Vagina (tissue), 2 donors: ENCODE measurements at regions not wholly inside any gene's neighbourhood (a gene's known extent, or its start where the extent isn't known, plus 50 kb on each side); places are given as distances from the start of the nearest gene placed in this dataset.
"Not testable (repeated sequence)": the region's sequence is repeated elsewhere in the genome, so short reads cannot be mapped to it uniquely, and the experiment has no call there.

Experiments used
- DNase-seq, 2 donors: peaks; one replicate each; pipeline ENCODE4 v3.0.0-alpha.2; 2017; ENCODE audit errors: extremely low spot score in 2 of 2
- H3K27ac ChIP-seq: fragments of 200-600 bp; sonication (generic); one replicate; pipeline ENCODE4 v1.5.1; 2019
- H3K27me3 ChIP-seq: fragments of 200-600 bp; sonication (generic); one replicate; pipeline ENCODE4 v1.5.1; 2019
- H3K36me3 ChIP-seq, 2 donors: fragments of 200-600 bp; sonication (generic); one replicate each; pipeline ENCODE4 v1.5.1; 2017 to 2019
- H3K4me1 ChIP-seq: fragments of 200-600 bp; sonication (generic); one replicate; pipeline ENCODE4 v1.5.1; 2019
- H3K4me3 ChIP-seq, 2 donors: fragments of 200-600 bp; sonication (generic); 1 replicate in 1 of 2; 2 replicates in 1 of 2; pipeline ENCODE4 v1.5.1; 2016 to 2019
- H3K9me3 ChIP-seq: fragments of 200-600 bp; sonication (generic); one replicate; pipeline ENCODE4 v1.5.1; 2019
- POLR2A ChIP-seq, 2 donors: fragments of 450-650 bp; IDR thresholded peaks; one replicate each; pipeline ENCODE4 v1.6.1; 2017; ENCODE audit warnings: antibody characterized with exemption in 2 of 2, mild to moderate bottlenecking in 2 of 2, moderate library complexity in 2 of 2
- POLR2AphosphoS5 ChIP-seq, 2 donors: sonication (generic); formaldehyde crosslinking; IDR thresholded peaks; one replicate each; pipeline ENCODE4 v1.9.0; 2017; ENCODE audit warnings: antibody characterized with exemption in 2 of 2, mild to moderate bottlenecking in 2 of 2, low read depth in 1 of 2; ENCODE audit not compliant: insufficient read depth in 1 of 2
- intact Hi-C: fragments of 100-400 bp; cut with DNase I; formaldehyde crosslinking; loops from one replicate; pipeline ENCODE4 v1.15.1; 2023
- TF ChIP-seq, protein P1 (sequence below), 3 experiments: fragments of 450-650 bp in 2 of 3; fragments of 200-600 bp in 1 of 3; sonication (generic) in 1 of 3; IDR thresholded peaks; one replicate each; pipeline ENCODE4 v1.5.1; 2017 to 2019; ENCODE audit warnings: antibody characterized with exemption in 3 of 3, mild to moderate bottlenecking in 2 of 3, moderate library complexity in 2 of 3

DNA sequence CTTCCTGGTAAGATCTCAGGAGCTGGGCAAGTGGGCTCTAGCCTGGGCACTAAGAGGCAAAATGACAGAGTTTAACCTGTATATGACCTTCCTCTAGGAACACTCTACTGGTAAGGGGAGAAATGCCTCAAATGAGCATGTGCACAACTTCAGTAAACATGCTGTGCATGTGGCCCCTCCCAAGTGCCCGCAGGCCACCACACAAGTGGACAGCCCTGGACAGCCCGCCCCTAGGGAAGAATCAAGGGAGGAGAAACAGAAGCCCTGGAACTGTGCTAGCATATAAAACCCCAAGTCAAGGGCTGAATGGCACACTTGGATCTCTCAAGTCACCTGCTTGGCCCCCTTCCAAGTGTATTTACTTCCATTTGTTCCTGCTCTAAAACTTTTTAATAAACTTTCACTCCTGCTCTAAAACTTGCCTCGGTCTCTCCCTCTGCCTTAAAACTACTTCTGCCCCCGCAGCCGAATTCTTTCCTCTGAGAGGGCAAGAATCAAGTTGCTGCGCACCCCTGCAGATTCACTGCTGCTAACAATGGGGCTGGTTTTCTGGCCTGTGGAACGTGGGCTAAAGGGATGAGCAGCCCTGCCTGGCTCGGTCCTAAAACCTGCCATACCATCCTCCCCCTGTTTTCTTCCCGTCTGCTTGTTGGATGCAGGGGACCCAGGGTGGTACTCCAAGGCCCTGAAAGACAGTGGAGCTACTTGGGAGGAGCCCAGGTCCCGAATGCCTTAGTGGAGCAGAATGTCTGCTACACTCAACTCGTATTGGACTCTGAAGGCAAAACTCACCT is 93.5 kb downstream of the IER5 start:
- DNase-seq, result no peak

GRCh38 chr1:181184621-181185020 is 96.1 kb downstream of the IER5 start:
- Histone ChIP-seq H3K4me3 (no peak overlapping the region), H3K27ac (no peak overlapping the region), H3K27me3 (no peaks in the 10 kb centered on the region), H3K36me3 (no peaks in the 10 kb centered on the region), H3K9me3 (no peaks in the 10 kb centered on the region), H3K4me1 (peaks cover 3% of the 10 kb centered on the region)
- DNase-seq, result no peak
- TF ChIP-seq POLR2A (IDR thresholded peaks at IDR 0.05) (no peak), POLR2AphosphoS5 (IDR thresholded peaks at IDR 0.05; ENCODE audit: insufficient read depth in 1 of 2, low read depth in 1 of 2) (no peak)
- TF ChIP-seq, protein P1, sequence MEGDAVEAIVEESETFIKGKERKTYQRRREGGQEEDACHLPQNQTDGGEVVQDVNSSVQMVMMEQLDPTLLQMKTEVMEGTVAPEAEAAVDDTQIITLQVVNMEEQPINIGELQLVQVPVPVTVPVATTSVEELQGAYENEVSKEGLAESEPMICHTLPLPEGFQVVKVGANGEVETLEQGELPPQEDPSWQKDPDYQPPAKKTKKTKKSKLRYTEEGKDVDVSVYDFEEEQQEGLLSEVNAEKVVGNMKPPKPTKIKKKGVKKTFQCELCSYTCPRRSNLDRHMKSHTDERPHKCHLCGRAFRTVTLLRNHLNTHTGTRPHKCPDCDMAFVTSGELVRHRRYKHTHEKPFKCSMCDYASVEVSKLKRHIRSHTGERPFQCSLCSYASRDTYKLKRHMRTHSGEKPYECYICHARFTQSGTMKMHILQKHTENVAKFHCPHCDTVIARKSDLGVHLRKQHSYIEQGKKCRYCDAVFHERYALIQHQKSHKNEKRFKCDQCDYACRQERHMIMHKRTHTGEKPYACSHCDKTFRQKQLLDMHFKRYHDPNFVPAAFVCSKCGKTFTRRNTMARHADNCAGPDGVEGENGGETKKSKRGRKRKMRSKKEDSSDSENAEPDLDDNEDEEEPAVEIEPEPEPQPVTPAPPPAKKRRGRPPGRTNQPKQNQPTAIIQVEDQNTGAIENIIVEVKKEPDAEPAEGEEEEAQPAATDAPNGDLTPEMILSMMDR (IDR thresholded peaks at IDR 0.05), result no peak
- intact Hi-C loops, result no loop called here

More for the DNA sequence above, 93.5 kb downstream of the IER5 start:
- H3K27ac ChIP-seq, result no peak overlapping the region
- no peaks in the 10 kb centered on the region for H3K36me3 ChIP-seq
- no peaks in the 10 kb centered on the region for H3K27me3 ChIP-seq
- H3K4me1 ChIP-seq, result no peaks in the 10 kb centered on the region
- TF ChIP-seq POLR2AphosphoS5 (IDR thresholded peaks at IDR 0.05; ENCODE audit: insufficient read depth in 1 of 2, low read depth in 1 of 2) (no peak), POLR2A (IDR thresholded peaks at IDR 0.05) (no peak)
- TF ChIP-seq, protein P1 (IDR thresholded peaks at IDR 0.05), result no peak
- H3K4me3 ChIP-seq, result no peak overlapping the region
- intact Hi-C loops, result no loop called here
- H3K9me3 ChIP-seq, result no peaks in the 10 kb centered on the region

DNA sequence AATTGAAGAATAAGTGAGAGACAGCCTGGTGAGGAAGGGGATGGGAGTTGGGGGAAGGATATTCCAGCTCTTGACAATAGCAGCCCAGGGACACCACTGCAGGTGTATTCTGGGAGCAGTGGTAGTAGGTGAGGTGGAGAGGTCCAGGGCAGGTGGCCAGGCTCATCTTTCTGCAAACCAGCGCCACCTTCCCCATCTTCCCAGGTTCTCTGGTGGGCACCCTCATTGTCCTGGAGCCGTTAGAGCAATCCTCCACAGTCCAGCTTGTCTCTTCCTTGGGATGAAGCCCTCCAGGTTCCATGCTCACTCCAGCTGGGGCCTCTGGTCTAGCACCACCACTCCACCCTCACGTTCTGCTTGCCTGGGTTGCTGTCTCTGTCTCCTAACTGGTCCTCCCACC is 97.0 kb downstream of the IER5 start:
- Histone ChIP-seq H3K4me1 (peaks cover 9% of the 10 kb centered on the region), H3K27ac (no peak overlapping the region), H3K9me3 (no peaks in the 10 kb centered on the region), H3K27me3 (no peaks in the 10 kb centered on the region), H3K36me3 (no peaks in the 10 kb centered on the region), H3K4me3 (no peak overlapping the region)
- no peak for DNase-seq
- intact Hi-C loops, result no loop called here
- TF ChIP-seq POLR2A (IDR thresholded peaks at IDR 0.05), result no peak

- H3K27ac ChIP-seq, intact Hi-C loops, DNase-seq, H3K4me3 ChIP-seq, H3K27me3 ChIP-seq, H3K36me3 ChIP-seq, H3K4me1 ChIP-seq, H3K9me3 ChIP-seq: not testable (repeated sequence)
Measured at GRCh38 chr1:181186133-181186532, 97.6 kb downstream of the IER5 start.

DNA sequence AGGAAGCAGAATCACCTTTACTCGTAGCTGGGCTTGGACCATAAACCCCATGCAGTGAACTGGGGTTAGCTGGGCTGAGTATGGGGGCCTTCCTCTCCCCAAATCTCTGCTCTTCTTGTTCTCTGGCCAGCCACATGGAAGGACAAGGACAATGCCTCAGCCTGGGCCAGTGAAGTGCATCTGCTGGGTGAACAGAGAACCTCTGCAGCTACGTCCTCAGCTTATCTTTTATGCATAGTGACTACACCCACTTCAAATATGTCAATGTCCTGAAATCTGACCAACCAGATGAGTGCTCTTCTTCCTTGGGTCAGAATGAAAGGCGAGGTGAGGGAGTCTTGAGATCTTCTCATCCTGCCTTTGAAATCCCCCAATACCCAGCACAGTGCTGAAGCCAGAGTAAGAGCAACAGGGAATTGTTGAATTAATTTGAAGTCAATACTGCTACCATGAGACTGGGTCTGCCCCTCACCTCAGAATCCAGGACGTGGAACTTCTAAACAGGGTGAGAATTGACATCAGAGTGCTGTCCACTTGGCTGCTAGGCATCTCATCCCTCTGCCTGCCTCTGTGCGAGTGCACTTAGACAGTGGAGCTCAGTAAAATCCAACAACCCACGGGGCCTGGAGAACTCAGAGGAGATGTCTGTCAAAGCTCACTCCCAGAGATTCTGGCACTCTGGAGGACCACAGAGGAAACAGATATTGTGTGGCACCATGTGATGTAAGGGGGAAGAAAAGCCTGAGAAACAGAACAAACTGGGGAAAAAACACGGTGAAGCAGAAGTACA is 99.0 kb downstream of the IER5 start:
- Histone ChIP-seq H3K4me3 (no peak overlapping the region), H3K4me1 (peaks cover 9% of the 10 kb centered on the region), H3K27me3 (no peaks in the 10 kb centered on the region), H3K36me3 (no peaks in the 10 kb centered on the region), H3K9me3 (no peaks in the 10 kb centered on the region), H3K27ac (no peak overlapping the region)
- DNase-seq, result no peak
- TF ChIP-seq, protein P1 (IDR thresholded peaks at IDR 0.05), result no peak
- no peak for TF ChIP-seq POLR2A (IDR thresholded peaks at IDR 0.05)
- TF ChIP-seq POLR2AphosphoS5 (IDR thresholded peaks at IDR 0.05; ENCODE audit: insufficient read depth in 1 of 2, low read depth in 1 of 2), result no peak
- intact Hi-C loops, result no loop called here

GRCh38 chr1:181189245-181189644 is 100.7 kb downstream of the IER5 start:
- Histone ChIP-seq H3K36me3 (no peaks in the 10 kb centered on the region), H3K4me3 (no peak overlapping the region), H3K27ac (no peak overlapping the region), H3K27me3 (no peaks in the 10 kb centered on the region), H3K4me1 (peaks cover 9% of the 10 kb centered on the region), H3K9me3 (no peaks in the 10 kb centered on the region)
- no peak for DNase-seq
- no peak for TF ChIP-seq POLR2A (IDR thresholded peaks at IDR 0.05)
- TF ChIP-seq, protein P1 (IDR thresholded peaks at IDR 0.05), result no peak
- TF ChIP-seq POLR2AphosphoS5 (IDR thresholded peaks at IDR 0.05; ENCODE audit: insufficient read depth in 1 of 2, low read depth in 1 of 2), result no peak
- intact Hi-C loops, result no loop called here
